ENCODE measurements at regions not wholly inside any gene's neighbourhood (a gene's known extent, or its start where the extent isn't known, plus 50 kb on each side); places are given as distances from the start of the nearest gene placed in this dataset.

DNA sequence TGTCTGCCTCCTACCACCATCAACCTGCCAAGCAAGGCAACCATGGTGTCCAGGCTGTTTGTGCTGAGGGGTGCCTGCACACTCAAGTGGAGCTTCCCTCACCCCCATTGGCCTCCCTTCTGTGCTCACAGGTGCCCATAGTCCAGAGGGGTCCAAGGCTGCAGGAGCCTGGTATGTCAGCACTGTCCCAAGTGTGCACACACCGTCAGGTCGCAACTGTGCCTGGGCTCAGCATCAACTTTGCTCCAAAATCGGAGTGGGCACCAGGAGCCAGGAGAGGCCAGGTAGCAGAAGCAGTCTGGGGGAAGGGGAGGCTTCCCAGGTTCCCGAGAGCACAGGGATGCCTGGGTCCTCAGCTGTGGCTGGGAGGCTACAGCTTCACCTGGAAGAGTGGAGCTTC, 1528.2 kb upstream of the SLC39A10 start:
- TF ChIP-seq, protein P1, sequence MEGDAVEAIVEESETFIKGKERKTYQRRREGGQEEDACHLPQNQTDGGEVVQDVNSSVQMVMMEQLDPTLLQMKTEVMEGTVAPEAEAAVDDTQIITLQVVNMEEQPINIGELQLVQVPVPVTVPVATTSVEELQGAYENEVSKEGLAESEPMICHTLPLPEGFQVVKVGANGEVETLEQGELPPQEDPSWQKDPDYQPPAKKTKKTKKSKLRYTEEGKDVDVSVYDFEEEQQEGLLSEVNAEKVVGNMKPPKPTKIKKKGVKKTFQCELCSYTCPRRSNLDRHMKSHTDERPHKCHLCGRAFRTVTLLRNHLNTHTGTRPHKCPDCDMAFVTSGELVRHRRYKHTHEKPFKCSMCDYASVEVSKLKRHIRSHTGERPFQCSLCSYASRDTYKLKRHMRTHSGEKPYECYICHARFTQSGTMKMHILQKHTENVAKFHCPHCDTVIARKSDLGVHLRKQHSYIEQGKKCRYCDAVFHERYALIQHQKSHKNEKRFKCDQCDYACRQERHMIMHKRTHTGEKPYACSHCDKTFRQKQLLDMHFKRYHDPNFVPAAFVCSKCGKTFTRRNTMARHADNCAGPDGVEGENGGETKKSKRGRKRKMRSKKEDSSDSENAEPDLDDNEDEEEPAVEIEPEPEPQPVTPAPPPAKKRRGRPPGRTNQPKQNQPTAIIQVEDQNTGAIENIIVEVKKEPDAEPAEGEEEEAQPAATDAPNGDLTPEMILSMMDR (conservative IDR thresholded peaks at IDR 0.05; ENCODE audit: low read length): no peak
- TF ChIP-seq EZH2phosphoT487 (IDR thresholded peaks at IDR 0.05; ENCODE audit: borderline replicate concordance): no peak
